Stimulated activated CD4-positive, alpha-beta T cell treated with anti-CD3 and anti-CD28 coated beads, Interleukin-1b, Interleukin-23, amount 100 ng/mL, for 24 hours (primary cell): ENCODE measurements at regions not wholly inside any gene's neighbourhood (a gene's known extent, or its start where the extent isn't known, plus 50 kb on each side); places are given as distances from the start of the nearest gene placed in this dataset.

Experiments used
- DNase-seq, 4 experiments: peaks; one replicate each; pipeline ENCODE4 v3.0.0-alpha.2; 2020; ENCODE audit warnings: low read depth in 4 of 4, low spot score in 1 of 4

GRCh38 chr6:1257778-1258177 is 54.1 kb upstream of the FOXQ1 start:
- no peak for DNase-seq

GRCh38 chr6:1256435-1257008 is 55.4 kb upstream of the FOXQ1 start:
- DNase-seq = no peak

- DNase-seq = no peak
Observed at GRCh38 chr6:1255636-1256365, 56.1 kb upstream of the FOXQ1 start.

GRCh38 chr6:1254326-1254725 is 57.6 kb upstream of the FOXQ1 start:
- no peak for DNase-seq

GRCh38 chr6:1253816-1254215 is 58.1 kb upstream of the FOXQ1 start:
- DNase-seq = no peak

- no peak for DNase-seq
Observed at GRCh38 chr6:1251198-1252155, 60.4 kb upstream of the FOXQ1 start.

GRCh38 chr6:1250489-1251197 is 61.3 kb upstream of the FOXQ1 start:
- no peak for DNase-seq

- DNase-seq = no peak
Observed at GRCh38 chr6:1247894-1248293, 64.0 kb upstream of the FOXQ1 start.

GRCh38 chr6:1247056-1247455 is 64.8 kb upstream of the FOXQ1 start:
- no peak for DNase-seq

GRCh38 chr6:1244941-1245340 is 67.0 kb upstream of the FOXQ1 start:
- DNase-seq = no peak

GRCh38 chr6:1244278-1244677 is 67.6 kb upstream of the FOXQ1 start:
- DNase-seq = no peak

- DNase-seq = no peak
Observed at GRCh38 chr6:1242446-1242845, 69.5 kb upstream of the FOXQ1 start.

- no peak for DNase-seq
Observed at GRCh38 chr6:1242021-1242420, 69.9 kb upstream of the FOXQ1 start.

GRCh38 chr6:1240766-1241318 is 71.1 kb upstream of the FOXQ1 start:
- no peak for DNase-seq

- DNase-seq = no peak
Observed at GRCh38 chr6:1239805-1240204, 72.1 kb upstream of the FOXQ1 start.

GRCh38 chr6:1238040-1238439 is 73.9 kb upstream of the FOXQ1 start:
- DNase-seq = no peak

- no peak for DNase-seq
Observed at GRCh38 chr6:1237636-1238035, 74.3 kb upstream of the FOXQ1 start.

- no peak for DNase-seq
Observed at GRCh38 chr6:1235825-1236224, 76.1 kb upstream of the FOXQ1 start.

GRCh38 chr6:1233924-1234323 is 78.0 kb upstream of the FOXQ1 start:
- no peak for DNase-seq

GRCh38 chr6:1232578-1232977 is 79.3 kb upstream of the FOXQ1 start:
- DNase-seq = no peak

GRCh38 chr6:1231941-1232340 is 80.0 kb upstream of the FOXQ1 start:
- DNase-seq = no peak
